ENCODE measurements at regions not wholly inside any gene's neighbourhood (a gene's known extent, or its start where the extent isn't known, plus 50 kb on each side); places are given as distances from the start of the nearest gene placed in this dataset.

DNA sequence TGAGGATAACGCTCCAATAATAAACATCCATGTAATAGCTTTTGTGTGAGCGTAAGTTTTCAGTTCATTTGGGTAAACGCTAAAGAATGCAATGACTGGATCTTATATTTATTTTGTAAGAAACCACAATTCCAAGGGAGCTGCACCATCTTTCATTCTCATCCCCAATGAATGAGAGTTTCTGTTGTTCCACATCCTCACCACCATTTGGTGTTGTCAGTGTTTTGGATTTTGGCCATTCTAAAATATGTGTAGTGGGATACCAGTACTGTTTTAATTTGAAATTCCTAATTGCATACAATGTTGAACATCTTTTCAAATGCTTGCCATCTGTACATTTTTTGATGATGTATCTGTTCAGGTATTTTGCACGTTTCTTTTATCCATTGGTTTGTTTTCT is 50.9 kb upstream of the SEMA3D start:
- DNase-seq, result no peak
